AG04449 (cell line): ENCODE measurements at regions not wholly inside any gene's neighbourhood (a gene's known extent, or its start where the extent isn't known, plus 50 kb on each side); places are given as distances from the start of the nearest gene placed in this dataset.
"Not testable (repeated sequence)": the region's sequence is repeated elsewhere in the genome, so short reads cannot be mapped to it uniquely, and the experiment has no call there.

ENCODE experiments used
- CTCF ChIA-PET: fragments of 350-600 bp; formaldehyde crosslinking; extraction: SDS; loops from one replicate; lab custom pipeline; 2021; ENCODE audit warnings: antibody characterized with exemption; lab: Yijun Ruan, JAX
- POLR2A ChIA-PET: fragments of 400-600, 350-600 bp; formaldehyde crosslinking; extraction: SDS; loops from one replicate; lab custom pipeline; 2020; ENCODE audit warnings: antibody characterized with exemption, inconsistent platforms; lab: Yijun Ruan, JAX
- DNase-seq: peaks from one replicate; pipeline ENCODE4 v3.0.0-alpha.2; 2010; ENCODE audit warnings: low read depth, low spot score
- H3K4me3 ChIP-seq: 2 replicates; pipeline ENCODE4 v1.5.1; 2011; ENCODE audit warnings: low read depth, mild to moderate bottlenecking, control low read depth, low read length
- CTCF ChIP-seq: IDR thresholded peaks from one replicate; pipeline ENCODE4 v1.5.1; 2011; ENCODE audit warnings: mild to moderate bottlenecking, moderate library complexity, low read length, control low read depth, inconsistent platforms; ENCODE audit not compliant: insufficient read depth; ENCODE audit errors: missing control alignments

DNA sequence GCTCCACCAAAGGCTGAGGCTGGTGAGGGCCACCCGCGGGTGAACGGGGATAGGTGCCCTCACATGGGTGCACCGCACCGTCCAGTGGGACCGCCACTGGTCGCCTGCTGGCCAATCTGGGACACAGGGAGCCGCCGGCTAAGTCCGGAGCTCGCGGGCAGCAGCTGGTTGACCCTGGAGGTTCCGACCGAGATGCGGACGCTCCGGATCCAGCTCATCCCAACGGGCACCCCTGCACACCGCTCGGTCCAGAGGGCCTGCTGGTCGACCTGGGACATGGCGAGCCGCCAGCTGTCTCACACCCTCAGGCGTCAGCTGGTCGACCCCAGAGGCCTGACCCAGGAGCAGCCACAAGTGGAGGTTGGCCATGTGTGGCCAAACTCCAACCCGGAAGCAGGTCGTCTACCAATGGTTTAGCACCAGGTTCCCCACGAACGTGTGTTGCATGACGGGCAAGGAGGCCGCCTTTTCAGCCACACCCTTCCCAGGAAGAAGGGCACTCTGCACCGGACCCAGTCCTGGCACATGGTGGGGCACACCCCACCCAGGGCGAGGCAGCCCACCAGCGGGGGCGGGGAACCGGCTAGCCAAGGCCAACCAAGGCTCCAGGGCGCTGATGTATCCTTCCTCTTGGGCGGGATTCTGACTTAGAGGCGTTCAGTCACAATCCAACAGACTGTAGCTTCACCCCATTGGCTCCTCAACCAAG lies 746.0 kb upstream of the DEFB115 start:
- ChIA-PET CTCF (no interaction called here), POLR2A (no interaction called here)
- DNase-seq = no peak
- no peak for TF ChIP-seq CTCF
- H3K4me3 ChIP-seq = no peak overlapping the region

DNA sequence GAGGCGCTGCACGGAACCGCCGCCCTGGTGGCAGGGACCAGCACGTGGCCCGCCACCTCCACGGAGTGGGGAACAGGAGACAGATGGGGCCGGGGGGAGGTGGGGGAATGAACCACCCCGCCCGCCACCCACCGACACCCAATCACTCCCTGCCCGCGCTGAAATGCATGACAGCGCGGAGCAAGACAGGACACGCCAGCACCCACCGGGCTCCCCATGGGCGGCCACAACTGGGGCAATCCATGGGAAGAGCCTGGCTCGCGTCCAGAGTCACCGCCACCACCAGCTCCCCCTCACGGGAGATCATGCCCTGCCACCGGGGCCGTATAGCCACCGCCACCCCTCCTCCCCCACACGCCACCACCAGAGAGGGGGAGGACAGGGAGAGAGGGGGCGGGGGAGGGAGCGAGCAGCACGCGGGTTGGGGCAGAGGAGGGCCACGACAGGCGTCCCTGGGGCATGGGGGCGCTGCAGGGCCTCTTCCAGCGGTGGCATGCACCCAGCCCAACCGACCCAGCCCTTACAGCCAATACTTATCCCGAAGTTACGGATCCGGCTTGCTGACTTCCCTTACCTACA lies 744.3 kb upstream of the DEFB115 start:
- H3K4me3 ChIP-seq = no peak overlapping the region
- CTCF ChIA-PET = no interaction called here
- no peak for DNase-seq
- no peak for TF ChIP-seq CTCF
- POLR2A ChIA-PET = no interaction called here

DNA sequence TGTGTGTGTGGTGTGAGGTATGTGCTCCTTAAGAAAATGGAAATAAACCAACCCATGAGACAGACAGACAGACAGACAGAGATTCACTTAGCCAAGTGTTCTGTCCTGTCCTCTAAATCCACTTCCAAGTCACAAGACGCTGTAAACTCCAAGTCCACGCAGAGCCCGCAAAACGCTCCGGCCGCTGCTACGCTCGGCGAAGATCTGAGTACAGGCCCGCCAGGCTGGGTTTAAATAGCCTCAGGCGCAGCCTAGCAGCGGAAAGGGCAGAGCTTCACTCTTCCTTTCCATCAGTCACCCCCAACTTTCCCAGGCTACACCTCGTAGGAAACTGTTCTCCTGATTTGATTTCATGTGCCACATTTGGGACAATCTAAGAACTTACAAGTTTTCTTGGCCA lies 741.5 kb upstream of the DEFB115 start:
- DNase-seq, H3K4me3 ChIP-seq, CTCF ChIA-PET, POLR2A ChIA-PET: not testable (repeated sequence)

- POLR2A ChIA-PET, H3K4me3 ChIP-seq, CTCF ChIA-PET, DNase-seq: not testable (repeated sequence)
These were observed 738.6 kb upstream of the DEFB115 start for GRCh38 chr20:30518906-30519305.

- H3K4me3 ChIP-seq, CTCF ChIA-PET, DNase-seq: not testable (repeated sequence)
- POLR2A ChIA-PET = interaction anchor here (0.6 kb wide), 1 partner anchor 292 kb away, joined by 3 read pairs; no protein-coding TSS in a partner anchor
These were observed 735.6 kb upstream of the DEFB115 start for GRCh38 chr20:30521686-30522415.

- CTCF ChIA-PET, H3K4me3 ChIP-seq, POLR2A ChIA-PET, DNase-seq: not testable (repeated sequence)
These were observed 733.3 kb upstream of the DEFB115 start for GRCh38 chr20:30524155-30524554.

DNA sequence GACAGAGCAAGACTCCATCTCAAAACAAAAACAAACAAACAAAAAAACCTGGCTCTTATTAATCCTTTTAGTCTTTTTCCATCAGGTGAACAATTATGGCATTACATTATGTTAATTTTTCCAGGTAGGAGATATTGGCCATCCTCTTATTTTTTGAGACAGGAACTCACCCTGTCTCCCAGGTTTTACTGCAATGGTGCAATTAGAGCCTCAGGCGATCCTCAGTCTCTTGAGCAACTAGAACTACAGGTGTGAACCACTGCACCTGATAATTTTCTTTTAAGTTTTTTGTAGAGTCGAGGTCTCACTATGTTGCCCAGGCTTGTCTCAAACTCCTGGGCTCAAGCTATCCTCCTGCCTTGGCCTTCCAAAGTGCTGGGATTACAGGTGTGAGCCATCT lies 732.7 kb upstream of the DEFB115 start:
- POLR2A ChIA-PET, DNase-seq, H3K4me3 ChIP-seq, CTCF ChIA-PET: not testable (repeated sequence)

GRCh38 chr20:30533653-30534052 lies 723.8 kb upstream of the DEFB115 start:
- POLR2A ChIA-PET, H3K4me3 ChIP-seq, CTCF ChIA-PET, DNase-seq: not testable (repeated sequence)

DNA sequence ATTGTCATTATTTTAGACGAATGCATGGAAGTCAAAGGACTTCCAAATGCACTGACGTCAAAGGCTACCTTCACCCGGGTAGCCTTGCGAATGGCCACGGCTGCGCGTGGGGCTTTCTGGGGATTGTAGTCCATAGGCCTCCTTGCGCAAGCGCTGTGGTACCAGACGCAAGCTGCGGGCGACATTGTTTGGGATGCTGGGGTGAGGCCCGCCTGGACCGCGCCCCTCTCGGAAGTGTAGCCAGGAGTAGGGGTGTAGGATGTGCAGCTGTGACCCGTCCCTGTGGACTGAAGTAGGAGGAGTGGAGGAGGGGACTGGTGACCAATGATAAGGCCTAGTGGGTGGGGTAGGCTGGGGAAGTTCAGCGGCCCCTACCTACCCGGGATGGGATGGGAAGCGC lies 720.0 kb upstream of the DEFB115 start:
- POLR2A ChIA-PET, H3K4me3 ChIP-seq, DNase-seq, CTCF ChIA-PET: not testable (repeated sequence)

DNA sequence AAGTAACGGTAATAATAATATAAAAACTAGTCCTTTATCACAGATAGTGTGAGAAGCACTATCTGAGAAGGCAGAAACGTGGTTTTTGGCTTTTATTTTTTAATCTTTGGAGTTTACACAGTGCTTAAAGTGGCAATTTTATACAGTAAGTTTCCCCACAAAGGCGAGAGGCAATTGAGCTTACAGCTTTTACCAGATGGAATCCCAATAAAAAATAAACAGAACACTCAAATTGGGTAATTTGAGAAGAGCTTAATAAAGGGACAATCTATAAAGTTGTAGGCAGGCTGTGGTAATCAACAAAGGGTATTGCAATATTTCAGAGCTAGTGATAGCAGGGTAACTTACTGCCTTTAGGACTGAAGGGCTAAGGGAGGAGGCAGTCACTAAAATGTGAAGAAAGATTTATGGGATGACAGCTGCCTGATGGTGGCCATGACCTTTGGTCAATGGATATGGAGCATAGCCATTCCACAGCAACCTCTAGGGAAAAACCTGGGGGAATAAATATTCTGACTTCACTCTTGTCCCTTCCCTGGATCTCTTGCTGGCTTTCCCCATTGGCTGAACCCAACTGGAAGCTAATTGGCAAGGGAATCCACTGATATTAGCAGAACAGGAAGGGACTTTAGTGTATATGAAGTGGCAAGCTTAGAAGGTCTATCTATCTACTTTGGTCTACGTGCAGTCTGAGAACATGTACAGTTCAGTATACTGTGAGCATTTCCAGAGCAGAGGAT lies 717.0 kb upstream of the DEFB115 start:
- CTCF ChIA-PET, DNase-seq, POLR2A ChIA-PET, H3K4me3 ChIP-seq: not testable (repeated sequence)

- H3K4me3 ChIP-seq, POLR2A ChIA-PET, DNase-seq, CTCF ChIA-PET: not testable (repeated sequence)
These were observed 706.2 kb upstream of the DEFB115 start for GRCh38 chr20:30551236-30551635.

GRCh38 chr20:30556797-30557196 lies 700.7 kb upstream of the DEFB115 start:
- POLR2A ChIA-PET, H3K4me3 ChIP-seq, CTCF ChIA-PET, DNase-seq: not testable (repeated sequence)

GRCh38 chr20:30565086-30565485 lies 692.4 kb upstream of the DEFB115 start:
- POLR2A ChIA-PET, CTCF ChIA-PET, H3K4me3 ChIP-seq, DNase-seq: not testable (repeated sequence)

GRCh38 chr20:30569867-30570266 lies 687.6 kb upstream of the DEFB115 start:
- H3K4me3 ChIP-seq, DNase-seq, CTCF ChIA-PET, POLR2A ChIA-PET: not testable (repeated sequence)
